ENCODE measurements at regions not wholly inside any gene's neighbourhood (a gene's known extent, or its start where the extent isn't known, plus 50 kb on each side); places are given as distances from the start of the nearest gene placed in this dataset.

- H3K27me3 ChIP-seq = no peaks in the 10 kb centered on the region
- no peak overlapping the region for H3K4me3 ChIP-seq
- H3K36me3 ChIP-seq (ENCODE audit: low read depth, missing control alignments) = no peaks in the 10 kb centered on the region
- intact Hi-C loops (cut with DNase I; ENCODE audit: low total_unique reads) = no loop called here
- no peak for TF ChIP-seq CTCF (IDR thresholded peaks at IDR 0.05)
- TF ChIP-seq POLR2A (IDR thresholded peaks at IDR 0.05) = no peak
- DNase-seq = no peak
- 28 to 35% methylated on average over 2 of the region's 2 CpGs for WGBS, 2 donors
- no peak overlapping the region for H3K27ac ChIP-seq
- no peaks in the 10 kb centered on the region for H3K4me1 ChIP-seq
- H3K9me3 ChIP-seq = no peaks in the 10 kb centered on the region
These were observed 582.6 kb upstream of the MMS22L start for GRCh38 chr6:97865612-97866011.

- Histone ChIP-seq H3K4me3 (no peak overlapping the region), H3K27me3 (no peaks in the 10 kb centered on the region), H3K9me3 (no peaks in the 10 kb centered on the region), H3K4me1 (no peaks in the 10 kb centered on the region), H3K27ac (no peak overlapping the region), H3K36me3 (ENCODE audit: low read depth, missing control alignments) (no peaks in the 10 kb centered on the region)
- 79 to 85% methylated on average over 2 of the region's 2 CpGs for WGBS, 2 donors
- DNase-seq = no peak
- TF ChIP-seq CTCF (IDR thresholded peaks at IDR 0.05) (no peak), POLR2A (IDR thresholded peaks at IDR 0.05) (no peak)
- intact Hi-C loops (cut with DNase I; ENCODE audit: low total_unique reads) = no loop called here
These were observed 583.6 kb upstream of the MMS22L start for GRCh38 chr6:97866616-97867015.

- no peak for DNase-seq
- 50 to 71% methylated on average over 2 of the region's 2 CpGs for WGBS, 2 donors
These were observed 584.2 kb upstream of the MMS22L start for GRCh38 chr6:97867177-97867576.

GRCh38 chr6:97870273-97870672 lies 587.3 kb upstream of the MMS22L start:
- Histone ChIP-seq H3K27ac (no peak overlapping the region), H3K4me1 (no peaks in the 10 kb centered on the region), H3K9me3 (no peaks in the 10 kb centered on the region), H3K27me3 (no peaks in the 10 kb centered on the region), H3K4me3 (no peak overlapping the region), H3K36me3 (ENCODE audit: low read depth, missing control alignments) (no peaks in the 10 kb centered on the region)
- no peak for DNase-seq
- intact Hi-C loops (cut with DNase I; ENCODE audit: low total_unique reads) = no loop called here
- TF ChIP-seq POLR2A (IDR thresholded peaks at IDR 0.05) = no peak
- TF ChIP-seq CTCF (IDR thresholded peaks at IDR 0.05) = no peak
- 0 to 41% methylated on average over 1 of the region's 1 CpG for WGBS, 2 donors

More at GRCh38 chr6:97867177-97867576, 584.2 kb upstream of the MMS22L start:
- Histone ChIP-seq H3K27me3 (no peaks in the 10 kb centered on the region), H3K4me3 (no peak overlapping the region), H3K36me3 (ENCODE audit: low read depth, missing control alignments) (no peaks in the 10 kb centered on the region), H3K9me3 (no peaks in the 10 kb centered on the region), H3K4me1 (no peaks in the 10 kb centered on the region), H3K27ac (no peak overlapping the region)
- intact Hi-C loops (cut with DNase I; ENCODE audit: low total_unique reads) = no loop called here
- TF ChIP-seq POLR2A (IDR thresholded peaks at IDR 0.05) (no peak), CTCF (IDR thresholded peaks at IDR 0.05) (no peak)

GRCh38 chr6:97876711-97877110 lies 593.7 kb upstream of the MMS22L start:
- Histone ChIP-seq H3K9me3 (no peaks in the 10 kb centered on the region), H3K4me1 (no peaks in the 10 kb centered on the region), H3K27me3 (no peaks in the 10 kb centered on the region), H3K36me3 (ENCODE audit: low read depth, missing control alignments) (no peaks in the 10 kb centered on the region), H3K27ac (no peak overlapping the region), H3K4me3 (no peak overlapping the region)
- WGBS, 2 donors = 57 to 70% methylated on average over 3 of the region's 3 CpGs
- intact Hi-C loops (cut with DNase I; ENCODE audit: low total_unique reads) = no loop called here
- DNase-seq = no peak
- TF ChIP-seq CTCF (IDR thresholded peaks at IDR 0.05) (no peak), POLR2A (IDR thresholded peaks at IDR 0.05) (no peak)

Measured in testis (tissue), 2 donors.